Gastrocnemius medialis (tissue), 4 donors: ENCODE measurements at regions not wholly inside any gene's neighbourhood (a gene's known extent, or its start where the extent isn't known, plus 50 kb on each side); places are given as distances from the start of the nearest gene placed in this dataset.

Source experiments
- CTCF ChIP-seq, 5 experiments: fragments of 450-650 bp in 3 of 5; fragments of 200-600 bp in 2 of 5; sonication (generic) in 2 of 5; IDR thresholded peaks in 4 of 5; conservative IDR thresholded peaks in 1 of 5; 1 replicate in 4 of 5; 2 replicates in 1 of 5; pipeline ENCODE4 v1.5.1; 2016 to 2019; ENCODE audit warnings: antibody characterized with exemption in 5 of 5, mild to moderate bottlenecking in 3 of 5, moderate library complexity in 3 of 5
- POLR2A ChIP-seq, 2 donors: fragments of 450-650 bp; IDR thresholded peaks; one replicate each; pipeline ENCODE4 v1.6.1; 2017; ENCODE audit warnings: antibody characterized with exemption in 2 of 2, mild to moderate bottlenecking in 2 of 2, moderate library complexity in 2 of 2

GRCh38 chr4:138689187-138689586 lies 326.4 kb upstream of the NOCT start:
- no peak for TF ChIP-seq CTCF (IDR thresholded peaks at IDR 0.05 in 4 of 5, conservative IDR thresholded peaks at IDR 0.05 in 1 of 5)
- TF ChIP-seq POLR2A (IDR thresholded peaks at IDR 0.05): no peak
